H1 (cell line): ENCODE measurements at regions not wholly inside any gene's neighbourhood (a gene's known extent, or its start where the extent isn't known, plus 50 kb on each side); places are given as distances from the start of the nearest gene placed in this dataset.

Experiments
- CTCF ChIA-PET: fragments of 300-600 bp; sonication (Branson Sonifier 250); formaldehyde crosslinking; loops from one replicate; lab custom pipeline; 2021; ENCODE audit not compliant: partially characterized antibody; lab: Charles Lee
- POLR2A ChIA-PET: fragments of 300-600 bp; sonication (Branson Sonifier 250); formaldehyde crosslinking; loops from one replicate; lab custom pipeline; 2021; ENCODE audit warnings: inconsistent platforms; ENCODE audit not compliant: partially characterized antibody; lab: Charles Lee
- DNase-seq, 2 experiments: peaks; one replicate each; pipeline versions ENCODE4 v3.0.0 to v3.0.0-alpha.2; 2010 to 2022; ENCODE audit warnings: low spot score in 2 of 2, low read depth in 1 of 2, mixed read lengths in 1 of 2
- FAIRE-seq: peaks from 2 replicates; lab custom pipeline; 2011; peaks lifted over from hg19 to GRCh38; lab: Jason Lieb, UNC
- H2AFZ ChIP-seq: 2 replicates; pipeline ENCODE4 v1.8.1; 2012; ENCODE audit warnings: low read length, inconsistent platforms
- H2AK5ac ChIP-seq: 2 replicates; pipeline ENCODE4 v1.6.1; 2013; ENCODE audit warnings: low read depth, low read length
- H2BK120ac ChIP-seq: replicated peaks from 2 replicates; pipeline ENCODE3; 2013; ENCODE audit warnings: low read depth, low read length, inconsistent platforms
- H2BK12ac ChIP-seq: 2 replicates; pipeline ENCODE4 v1.6.1; 2013; ENCODE audit warnings: low read depth, low read length
- H2BK15ac ChIP-seq: 2 replicates; pipeline ENCODE4 v1.6.1; 2013; ENCODE audit warnings: low read length
- H2BK20ac ChIP-seq: 2 replicates; pipeline ENCODE4 v1.6.1; 2013; ENCODE audit warnings: low read length
- H2BK5ac ChIP-seq: 2 replicates; pipeline ENCODE4 v1.6.1; 2013; ENCODE audit warnings: low read depth, low read length
- H3K14ac ChIP-seq: 2 replicates; pipeline ENCODE4 v1.6.1; 2013; ENCODE audit warnings: inconsistent platforms; ENCODE audit not compliant: insufficient read length
- H3K18ac ChIP-seq: 2 replicates; pipeline ENCODE4 v1.6.1; 2013; ENCODE audit warnings: low read length; ENCODE audit errors: extremely low read depth
- H3K23ac ChIP-seq: 2 replicates; pipeline ENCODE4 v1.6.1; 2013; ENCODE audit warnings: inconsistent platforms; ENCODE audit not compliant: insufficient read length
- H3K23me2 ChIP-seq: 2 replicates; pipeline ENCODE4 v1.6.1; 2013; ENCODE audit warnings: low read depth, low read length
- H3K27ac ChIP-seq: 2 replicates; pipeline ENCODE4 v1.6.1; 2011; ENCODE audit warnings: low read depth, low read length, inconsistent platforms
- H3K27me3 ChIP-seq, 4 experiments: replicated peaks in 1 of 4; 1 replicate in 1 of 4; 2 replicates in 3 of 4; pipeline versions ENCODE4 v1.6.1 to v1.8.1; 2011 to 2013; ENCODE audit warnings: low read length in 3 of 4, mild to moderate bottlenecking in 3 of 4, inconsistent platforms in 2 of 4, mixed read lengths in 2 of 4, moderate library complexity in 1 of 4; ENCODE audit not compliant: control insufficient read depth in 3 of 4, insufficient read depth in 3 of 4; ENCODE audit errors: extremely low read depth in 1 of 4
- H3K36me3 ChIP-seq, 4 experiments: 2 replicates each; pipeline versions ENCODE4 v1.6.1 to v1.8.1; 2011 to 2013; ENCODE audit warnings: mild to moderate bottlenecking in 4 of 4, low read length in 3 of 4, moderate library complexity in 2 of 4, control low read depth in 1 of 4, inconsistent platforms in 1 of 4; ENCODE audit not compliant: insufficient read depth in 4 of 4, control insufficient read depth in 2 of 4
- H3K4ac ChIP-seq: replicated peaks from 2 replicates; pipeline ENCODE3; 2013; ENCODE audit warnings: low read length, low read depth, mixed read lengths, inconsistent platforms; ENCODE audit not compliant: insufficient read length
- H3K4me1 ChIP-seq, 4 experiments: replicated peaks in 1 of 4; 1 replicate in 1 of 4; 2 replicates in 3 of 4; pipeline versions ENCODE4 v1.6.1 to v1.8.1; 2011 to 2013; ENCODE audit warnings: low read length in 3 of 4, inconsistent platforms in 2 of 4, mixed read lengths in 1 of 4; ENCODE audit not compliant: insufficient read depth in 4 of 4, control insufficient read depth in 3 of 4
- H3K4me2 ChIP-seq, 2 experiments: 2 replicates each; pipeline versions ENCODE4 v1.6.1 to v1.8.1; 2011 to 2013; ENCODE audit warnings: low read depth in 2 of 2, low read length in 2 of 2, control low read depth in 1 of 2, inconsistent platforms in 1 of 2, mild to moderate bottlenecking in 1 of 2; ENCODE audit not compliant: insufficient read depth in 1 of 2
- H3K4me3 ChIP-seq, 4 experiments: fragments of 200-600, 300-600 bp in 1 of 4; sonication (generic), shearing (Covaris generic), sonication (Bioruptor Twin) in 1 of 4; 2 replicates each; pipeline versions ENCODE4 v1.5.1 to v1.8.1; 2011 to 2016; ENCODE audit warnings: low read length in 4 of 4, low read depth in 3 of 4, control low read depth in 2 of 4, inconsistent platforms in 2 of 4, mild to moderate bottlenecking in 2 of 4, mixed read lengths in 1 of 4, moderate library complexity in 1 of 4; ENCODE audit not compliant: insufficient read depth in 2 of 4; ENCODE audit errors: extremely low read depth in 1 of 4
- H3K56ac ChIP-seq: replicated peaks from 2 replicates; pipeline ENCODE3; 2013; ENCODE audit warnings: low read depth, mild to moderate bottlenecking, mixed read lengths, low read length, inconsistent platforms; ENCODE audit not compliant: insufficient read length
- H3K79me1 ChIP-seq: 2 replicates; pipeline ENCODE4 v1.6.1; 2013; ENCODE audit warnings: low read depth, low read length, control low read depth
- H3K79me2 ChIP-seq, 2 experiments: 2 replicates each; pipeline versions ENCODE4 v1.6.1 to v1.8.1; 2012 to 2013; ENCODE audit warnings: low read length in 2 of 2, mild to moderate bottlenecking in 2 of 2, inconsistent platforms in 1 of 2; ENCODE audit not compliant: insufficient read depth in 2 of 2, control insufficient read depth in 1 of 2
- H3K9ac ChIP-seq, 4 experiments: replicated peaks in 1 of 4; 1 replicate in 1 of 4; 2 replicates in 3 of 4; pipeline versions ENCODE4 v1.6.1 to v1.8.1; 2011 to 2013; ENCODE audit warnings: low read depth in 3 of 4, low read length in 3 of 4, control low read depth in 2 of 4, mild to moderate bottlenecking in 2 of 4, moderate library complexity in 2 of 4, inconsistent platforms in 1 of 4; ENCODE audit errors: extremely low read depth in 1 of 4
- H3K9me3 ChIP-seq, 2 experiments: 2 replicates each; pipeline versions ENCODE4 v1.6.1 to v1.8.1; 2012 to 2013; ENCODE audit warnings: mild to moderate bottlenecking in 2 of 2, moderate library complexity in 2 of 2, control low read depth in 1 of 2, inconsistent platforms in 1 of 2, low read depth in 1 of 2, low read length in 1 of 2, mixed read lengths in 1 of 2; ENCODE audit not compliant: insufficient read depth in 2 of 2
- H4K20me1 ChIP-seq, 2 experiments: replicated peaks in 1 of 2; 2 replicates each; pipeline versions ENCODE3 to v1.8.1; 2011 to 2013; ENCODE audit warnings: inconsistent platforms in 2 of 2, low read length in 2 of 2, mild to moderate bottlenecking in 1 of 2; ENCODE audit not compliant: insufficient read depth in 2 of 2, control insufficient read depth in 1 of 2
- H4K5ac ChIP-seq: 2 replicates; pipeline ENCODE4 v1.6.1; 2013; ENCODE audit warnings: low read length, low read depth, mixed read lengths, inconsistent platforms; ENCODE audit not compliant: insufficient read length
- H4K8ac ChIP-seq: 2 replicates; pipeline ENCODE4 v1.8.0; 2013; ENCODE audit warnings: mild to moderate bottlenecking, moderate library complexity, low read length, inconsistent platforms; ENCODE audit not compliant: insufficient read depth; ENCODE audit errors: extremely low read depth
- H4K91ac ChIP-seq: replicated peaks from 2 replicates; pipeline ENCODE3; 2013; ENCODE audit warnings: low read length, mixed read lengths, inconsistent platforms; ENCODE audit not compliant: insufficient read length
- RXRA ChIP-seq: IDR thresholded peaks from 2 replicates; pipeline ENCODE4 v1.6.1; 2011; ENCODE audit warnings: low read depth, mild to moderate bottlenecking, low read length, moderate library complexity; ENCODE audit not compliant: insufficient read depth
- WGBS, 2 experiments: shearing (Covaris generic) in 1 of 2; methylation state at CpG; one replicate each; pipeline versions ENCODE4 v1.1.6 to v1.1.7; 2013 to 2015; ENCODE audit warnings: low lambda C conversion rate in 2 of 2, mixed read lengths in 2 of 2, inconsistent platforms in 1 of 2, low coverage in 1 of 2, missing lambda C conversion rate in 1 of 2; ENCODE audit not compliant: insufficient replicate concordance in 2 of 2, insufficient coverage in 1 of 2, insufficient read length in 1 of 2; ENCODE audit errors: extremely low coverage in 1 of 2, missing lambda C conversion rate in 1 of 2; 5-methylcytosine and 5-hydroxymethylcytosine counted together

GRCh38 chr1:13948396-13948795, 248.4 kb downstream of the PRDM2 start:
- H3K23ac ChIP-seq: no peak overlapping the region
- no peak overlapping the region for H2BK20ac ChIP-seq
- H3K18ac ChIP-seq: no peak overlapping the region
- no peak for DNase-seq
- no peaks in the 10 kb centered on the region for H3K36me3 ChIP-seq
- H4K91ac ChIP-seq: no peak overlapping the region
- H2BK15ac ChIP-seq: no peak overlapping the region
- ChIA-PET POLR2A (no interaction called here), CTCF (interaction anchor here (1.3 kb wide), 1 partner anchor 1185 kb away, joined by 3 read pairs; no protein-coding TSS in a partner anchor)
- H3K4me1 ChIP-seq: no peaks in the 10 kb centered on the region
- no peak for FAIRE-seq
- H3K27ac ChIP-seq: no peak overlapping the region
- H3K14ac ChIP-seq: no peak overlapping the region
- H4K5ac ChIP-seq: no peak overlapping the region
- H3K56ac ChIP-seq: no peak overlapping the region
- no peak overlapping the region for H3K4ac ChIP-seq
- H3K23me2 ChIP-seq: no peaks in the 10 kb centered on the region; the same call in 1 of the 2 replicates
- H2BK5ac ChIP-seq: no peak overlapping the region
- no peaks in the 10 kb centered on the region; the same call in 1 of the 2 replicates for H3K79me1 ChIP-seq
- no peak overlapping the region for H4K8ac ChIP-seq
- no peaks in the 10 kb centered on the region for H3K27me3 ChIP-seq
- no peak overlapping the region for H3K4me3 ChIP-seq
- H2AK5ac ChIP-seq: no peak overlapping the region
- no peak overlapping the region for H2AFZ ChIP-seq
- H4K20me1 ChIP-seq: no peaks in the 10 kb centered on the region
- no peaks in the 10 kb centered on the region for H3K79me2 ChIP-seq
- H2BK120ac ChIP-seq: no peak overlapping the region
- no peak overlapping the region for H3K4me2 ChIP-seq
- no peak overlapping the region for H2BK12ac ChIP-seq
- no peaks in the 10 kb centered on the region; a peak in 1 of 4 replicates for H3K9me3 ChIP-seq
- WGBS, 2 experiments: 93% methylated on average over 5 of the region's 5 CpGs; no CpG with 5 or more reads in 1 of the 2 experiments
- H3K9ac ChIP-seq: no peak overlapping the region
- TF ChIP-seq RXRA: no peak
